ENCODE measurements at regions not wholly inside any gene's neighbourhood (a gene's known extent, or its start where the extent isn't known, plus 50 kb on each side); places are given as distances from the start of the nearest gene placed in this dataset.
"Not testable (repeated sequence)": the region's sequence is repeated elsewhere in the genome, so short reads cannot be mapped to it uniquely, and the experiment has no call there.

GRCh38 chr16:59665618-59666220 lies 931.6 kb upstream of the GOT2 start:
- DNase-seq = no peak

GRCh38 chr16:59658572-59658971 lies 924.5 kb upstream of the GOT2 start:
- no peak for DNase-seq

- DNase-seq = no peak
Observed at GRCh38 chr16:59655031-59655430, 920.9 kb upstream of the GOT2 start.

GRCh38 chr16:59654455-59654854 lies 920.3 kb upstream of the GOT2 start:
- no peak for DNase-seq

GRCh38 chr16:59651662-59652061 lies 917.5 kb upstream of the GOT2 start:
- DNase-seq = no peak

GRCh38 chr16:59645194-59645593 lies 911.1 kb upstream of the GOT2 start:
- no peak for DNase-seq

- DNase-seq = no peak
Observed at GRCh38 chr16:59635674-59636073, 901.6 kb upstream of the GOT2 start.

- no peak for DNase-seq
Observed at GRCh38 chr16:59634951-59635350, 900.8 kb upstream of the GOT2 start.

- DNase-seq = no peak
Observed at GRCh38 chr16:59634004-59634579, 900.0 kb upstream of the GOT2 start.

- DNase-seq = no peak
Observed at GRCh38 chr16:59632276-59632855, 898.2 kb upstream of the GOT2 start.

- not testable (repeated sequence) for DNase-seq
Observed at GRCh38 chr16:59624381-59624780, 890.3 kb upstream of the GOT2 start.

- DNase-seq = no peak
Observed at GRCh38 chr16:59614466-59615240, 880.5 kb upstream of the GOT2 start.

GRCh38 chr16:59612910-59613620 lies 878.9 kb upstream of the GOT2 start:
- not testable (repeated sequence) for DNase-seq

GRCh38 chr16:59612094-59612493 lies 878.0 kb upstream of the GOT2 start:
- DNase-seq = no peak

GRCh38 chr16:59611556-59611955 lies 877.4 kb upstream of the GOT2 start:
- no peak for DNase-seq

- no peak for DNase-seq
Observed at GRCh38 chr16:59605706-59606105, 871.6 kb upstream of the GOT2 start.

GRCh38 chr16:59604354-59604753 lies 870.2 kb upstream of the GOT2 start:
- DNase-seq = no peak

- DNase-seq = no peak
Observed at GRCh38 chr16:59601452-59601851, 867.3 kb upstream of the GOT2 start.

GRCh38 chr16:59597269-59597668 lies 863.2 kb upstream of the GOT2 start:
- DNase-seq = no peak

- DNase-seq = no peak
Observed at GRCh38 chr16:59596693-59597092, 862.6 kb upstream of the GOT2 start.

- DNase-seq = no peak
Observed at GRCh38 chr16:59593194-59593661, 859.1 kb upstream of the GOT2 start.

GRCh38 chr16:59591480-59591879 lies 857.4 kb upstream of the GOT2 start:
- DNase-seq = no peak

GRCh38 chr16:59590845-59591244 lies 856.7 kb upstream of the GOT2 start:
- DNase-seq = no peak
